ENCODE measurements at regions not wholly inside any gene's neighbourhood (a gene's known extent, or its start where the extent isn't known, plus 50 kb on each side); places are given as distances from the start of the nearest gene placed in this dataset.

DNA sequence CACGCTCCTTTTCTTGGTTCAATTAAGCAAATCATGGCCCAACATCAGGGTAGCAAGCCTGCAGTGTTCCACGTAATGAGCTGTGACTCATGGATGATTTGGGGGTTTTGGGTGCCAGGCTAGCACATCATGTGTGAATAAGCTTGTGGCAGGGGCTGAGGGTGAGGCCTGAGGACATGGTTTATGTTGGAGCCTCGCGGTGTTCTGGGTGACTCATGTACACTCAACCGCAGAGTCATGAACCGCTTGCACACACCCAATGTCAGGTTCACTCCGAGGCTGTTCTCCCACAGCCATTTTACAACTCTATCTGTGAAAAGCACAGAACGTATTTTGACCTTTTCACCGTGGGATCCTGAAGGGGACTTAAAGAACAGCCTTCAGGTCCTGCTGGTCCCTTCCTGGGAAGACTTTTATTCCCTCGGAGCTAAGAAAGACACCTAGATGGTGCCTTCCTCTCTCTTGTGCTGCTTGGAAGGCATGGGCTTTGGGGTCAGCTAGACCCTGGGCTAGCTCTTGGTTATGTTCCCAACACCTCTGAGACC, 139.9 kb upstream of the ZEB2 start (continued):
- TF ChIP-seq CREB5 (CRISPR knock-in tag; IDR thresholded peaks at IDR 0.05; ENCODE audit: low read depth) (no peak), ZNF8 (CRISPR knock-in tag; IDR thresholded peaks at IDR 0.05) (no peak), ZFP3 (CRISPR knock-in tag; IDR thresholded peaks at IDR 0.05) (no peak), RARB (CRISPR knock-in tag; IDR thresholded peaks at IDR 0.05) (no peak), OSR1 (CRISPR knock-in tag; IDR thresholded peaks at IDR 0.05) (no peak), BACH2 (CRISPR knock-in tag; IDR thresholded peaks at IDR 0.05; ENCODE audit: borderline replicate concordance) (no peak), ISL1 (CRISPR knock-in tag; IDR thresholded peaks at IDR 0.05) (no peak), ZNF70 (CRISPR knock-in tag; IDR thresholded peaks at IDR 0.05) (no peak)

DNA sequence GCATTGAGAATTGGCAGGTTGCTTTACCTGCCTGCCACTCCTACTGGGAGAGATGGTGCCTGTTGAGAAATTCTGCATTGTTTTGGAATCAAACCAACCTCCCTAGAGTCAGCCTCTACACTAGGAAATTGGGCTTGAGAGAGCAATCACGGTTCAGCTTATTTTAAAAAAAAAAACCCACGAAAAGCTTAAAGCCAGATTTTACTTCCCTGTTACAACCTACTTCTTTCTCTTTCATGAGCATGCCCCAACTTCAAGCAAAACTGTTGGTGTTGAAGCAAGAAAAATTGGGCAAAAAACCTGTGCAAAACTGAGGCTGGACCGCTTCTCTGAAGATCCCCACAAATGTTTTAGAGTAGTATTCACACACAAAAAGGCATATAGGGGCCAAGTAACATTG, 134.6 kb upstream of the ZEB2 start:
- TF ChIP-seq ZNF70 (CRISPR knock-in tag; IDR thresholded peaks at IDR 0.05) (no peak), ISL1 (CRISPR knock-in tag; IDR thresholded peaks at IDR 0.05) (no peak), ZC3H10 (CRISPR knock-in tag; IDR thresholded peaks at IDR 0.05) (no peak), ZNF8 (CRISPR knock-in tag; IDR thresholded peaks at IDR 0.05) (no peak), ZFP30 (CRISPR knock-in tag; IDR thresholded peaks at IDR 0.05) (no peak), ARNTL (CRISPR knock-in tag; IDR thresholded peaks at IDR 0.05; ENCODE audit: borderline replicate concordance, low read depth) (no peak), TSHZ2 (CRISPR knock-in tag; IDR thresholded peaks at IDR 0.05) (no peak), OSR1 (CRISPR knock-in tag; IDR thresholded peaks at IDR 0.05) (no peak), CSDC2 (CRISPR knock-in tag; IDR thresholded peaks at IDR 0.05) (no peak), CSRNP3 (CRISPR knock-in tag; IDR thresholded peaks at IDR 0.05) (no peak), ZFP3 (CRISPR knock-in tag; IDR thresholded peaks at IDR 0.05) (no peak), TOX (CRISPR knock-in tag; IDR thresholded peaks at IDR 0.05; ENCODE audit: borderline replicate concordance) (no peak), SNAI2 (CRISPR knock-in tag; IDR thresholded peaks at IDR 0.05) (no peak), TCF4 (CRISPR knock-in tag; IDR thresholded peaks at IDR 0.05; ENCODE audit: borderline replicate concordance) (no peak)
- TF ChIP-seq, protein P1, sequence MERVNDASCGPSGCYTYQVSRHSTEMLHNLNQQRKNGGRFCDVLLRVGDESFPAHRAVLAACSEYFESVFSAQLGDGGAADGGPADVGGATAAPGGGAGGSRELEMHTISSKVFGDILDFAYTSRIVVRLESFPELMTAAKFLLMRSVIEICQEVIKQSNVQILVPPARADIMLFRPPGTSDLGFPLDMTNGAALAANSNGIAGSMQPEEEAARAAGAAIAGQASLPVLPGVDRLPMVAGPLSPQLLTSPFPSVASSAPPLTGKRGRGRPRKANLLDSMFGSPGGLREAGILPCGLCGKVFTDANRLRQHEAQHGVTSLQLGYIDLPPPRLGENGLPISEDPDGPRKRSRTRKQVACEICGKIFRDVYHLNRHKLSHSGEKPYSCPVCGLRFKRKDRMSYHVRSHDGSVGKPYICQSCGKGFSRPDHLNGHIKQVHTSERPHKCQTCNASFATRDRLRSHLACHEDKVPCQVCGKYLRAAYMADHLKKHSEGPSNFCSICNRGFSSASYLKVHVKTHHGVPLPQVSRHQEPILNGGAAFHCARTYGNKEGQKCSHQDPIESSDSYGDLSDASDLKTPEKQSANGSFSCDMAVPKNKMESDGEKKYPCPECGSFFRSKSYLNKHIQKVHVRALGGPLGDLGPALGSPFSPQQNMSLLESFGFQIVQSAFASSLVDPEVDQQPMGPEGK (CRISPR knock-in tag; IDR thresholded peaks at IDR 0.05; ENCODE audit: borderline replicate concordance), result no peak
- no peak for ATAC-seq

DNA sequence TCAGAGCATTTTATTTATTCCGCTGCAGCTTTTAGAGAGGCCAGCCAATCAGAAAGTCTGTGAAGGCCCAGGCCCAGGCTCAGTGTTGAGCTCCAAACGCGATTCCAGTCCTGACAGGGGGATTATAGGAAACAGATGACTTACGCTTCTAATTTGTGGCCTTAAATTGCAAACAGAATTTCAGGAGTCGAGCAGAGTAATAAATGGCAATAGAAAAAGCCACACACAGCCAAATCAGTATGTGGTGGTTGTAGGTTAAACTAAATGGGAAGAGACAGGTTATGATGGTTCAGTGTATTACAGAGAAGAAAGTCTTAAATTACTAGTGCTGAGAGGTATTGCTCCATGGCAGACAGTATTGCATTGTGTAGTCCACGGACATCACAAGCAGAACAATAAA, 131.0 kb upstream of the ZEB2 start:
- no peak for TF ChIP-seq ZNF70 (CRISPR knock-in tag; IDR thresholded peaks at IDR 0.05)
- TF ChIP-seq RARB (CRISPR knock-in tag; IDR thresholded peaks at IDR 0.05), result peak; percentile 68; the same call in 1 of the 2 replicates
- TF ChIP-seq ZC3H10 (CRISPR knock-in tag; IDR thresholded peaks at IDR 0.05), result peak; percentile 53; the same call in 1 of the 2 replicates
- TF ChIP-seq TCF4 (CRISPR knock-in tag; IDR thresholded peaks at IDR 0.05; ENCODE audit: borderline replicate concordance), result no peak
- TF ChIP-seq GLIS3 (CRISPR knock-in tag; IDR thresholded peaks at IDR 0.05), result no peak
- no peak for TF ChIP-seq SNAI2 (CRISPR knock-in tag; IDR thresholded peaks at IDR 0.05)
- no peak for TF ChIP-seq ESRRG (CRISPR knock-in tag; IDR thresholded peaks at IDR 0.05)
- ATAC-seq, result peak; percentile 96

- ATAC-seq, result no peak
- TF ChIP-seq OSR1 (CRISPR knock-in tag; IDR thresholded peaks at IDR 0.05) (no peak), CREB5 (CRISPR knock-in tag; IDR thresholded peaks at IDR 0.05; ENCODE audit: low read depth) (no peak), CSRNP3 (CRISPR knock-in tag; IDR thresholded peaks at IDR 0.05) (no peak), POU6F1 (CRISPR knock-in tag; IDR thresholded peaks at IDR 0.05; ENCODE audit: borderline replicate concordance, low read depth) (no peak), ZFP3 (CRISPR knock-in tag; IDR thresholded peaks at IDR 0.05) (no peak), TOX (CRISPR knock-in tag; IDR thresholded peaks at IDR 0.05; ENCODE audit: borderline replicate concordance) (no peak), GLIS3 (CRISPR knock-in tag; IDR thresholded peaks at IDR 0.05) (no peak), SNAI2 (CRISPR knock-in tag; IDR thresholded peaks at IDR 0.05) (no peak), TCF4 (CRISPR knock-in tag; IDR thresholded peaks at IDR 0.05; ENCODE audit: borderline replicate concordance) (no peak), ESRRG (CRISPR knock-in tag; IDR thresholded peaks at IDR 0.05) (no peak), ARNTL (CRISPR knock-in tag; IDR thresholded peaks at IDR 0.05; ENCODE audit: borderline replicate concordance, low read depth) (no peak), ZFP30 (CRISPR knock-in tag; IDR thresholded peaks at IDR 0.05) (no peak), BACH2 (CRISPR knock-in tag; IDR thresholded peaks at IDR 0.05; ENCODE audit: borderline replicate concordance) (no peak), RARB (CRISPR knock-in tag; IDR thresholded peaks at IDR 0.05) (no peak), ZNF70 (CRISPR knock-in tag; IDR thresholded peaks at IDR 0.05) (no peak), ISL1 (CRISPR knock-in tag; IDR thresholded peaks at IDR 0.05) (no peak)
These were observed 129.0 kb upstream of the ZEB2 start for GRCh38 chr2:144648837-144649465.
